Smooth muscle cell (in vitro differentiated cells): ENCODE measurements at regions not wholly inside any gene's neighbourhood (a gene's known extent, or its start where the extent isn't known, plus 50 kb on each side); places are given as distances from the start of the nearest gene placed in this dataset.
"Not testable (repeated sequence)": the region's sequence is repeated elsewhere in the genome, so short reads cannot be mapped to it uniquely, and the experiment has no call there.

Experiments
- DNase-seq: peaks from one replicate; lab custom pipeline; 2025; ENCODE audit not compliant: unreplicated experiment; lab: John Stamatoyannopoulos, UW
- H2AFZ ChIP-seq: fragments of 200-600 bp; sonication (generic); 2 replicates; pipeline ENCODE4 v1.6.0; 2016; ENCODE audit warnings: antibody characterized with exemption, low read depth, mild to moderate bottlenecking
- H3F3A ChIP-seq: fragments of 200-600 bp; sonication (generic); 2 replicates; pipeline ENCODE4 v1.6.0; 2017; ENCODE audit warnings: antibody characterized with exemption, low read depth
- H3K27ac ChIP-seq: fragments of 200-600 bp; sonication (generic); 2 replicates; pipeline ENCODE4 v1.5.1; 2016; ENCODE audit warnings: low read depth, mild to moderate bottlenecking
- H3K27me3 ChIP-seq: fragments of 200-600 bp; sonication (generic); 2 replicates; pipeline ENCODE4 v1.6.1; 2016; ENCODE audit warnings: low read depth, mild to moderate bottlenecking
- H3K36me3 ChIP-seq: fragments of 200-600 bp; sonication (generic); 2 replicates; pipeline ENCODE4 v1.5.1; 2016; ENCODE audit warnings: low read depth
- H3K4me1 ChIP-seq: fragments of 200-600 bp; sonication (generic); 2 replicates; pipeline ENCODE4 v1.5.1; 2016; ENCODE audit warnings: low read depth
- H3K4me2 ChIP-seq: fragments of 200-600 bp; sonication (generic); 2 replicates; pipeline ENCODE4 v1.6.0; 2016; ENCODE audit warnings: mild to moderate bottlenecking
- H3K4me3 ChIP-seq: fragments of 200-600 bp; sonication (generic); 2 replicates; pipeline ENCODE4 v1.5.1; 2016; ENCODE audit warnings: mild to moderate bottlenecking
- H3K79me2 ChIP-seq: fragments of 200-600 bp; sonication (generic); 2 replicates; pipeline ENCODE4 v1.6.0; 2016; ENCODE audit warnings: low read depth, mild to moderate bottlenecking
- H3K9ac ChIP-seq: fragments of 200-600 bp; sonication (generic); 2 replicates; pipeline ENCODE4 v1.6.0; 2016; ENCODE audit warnings: low read depth
- H3K9me3 ChIP-seq: fragments of 200-600 bp; sonication (generic); replicated peaks from 2 replicates; pipeline ENCODE4 v1.5.1; 2016; ENCODE audit warnings: low read depth
- H4K20me1 ChIP-seq: fragments of 200-600 bp; sonication (generic); 2 replicates; pipeline ENCODE4 v1.6.0; 2016; ENCODE audit warnings: low read depth
- CTCF ChIP-seq: fragments of 200-600 bp; sonication (generic); IDR thresholded peaks from 2 replicates; pipeline ENCODE4 v1.5.1; 2017; ENCODE audit warnings: borderline replicate concordance, mild to moderate bottlenecking, antibody characterized with exemption; ENCODE audit not compliant: insufficient read depth, poor library complexity, severe bottlenecking
- WGBS: methylation state at CpG from one replicate; pipeline ENCODE4 v1.1.7; 2016; ENCODE audit warnings: low lambda C conversion rate; 5-methylcytosine and 5-hydroxymethylcytosine counted together

GRCh38 chr7:3140834-3141233, 97.2 kb upstream of the CARD11 start:
- WGBS = 69% methylated on average over 6 of the region's 6 CpGs
- Histone ChIP-seq H3K27ac (no peak overlapping the region), H3K79me2 (no peaks in the 10 kb centered on the region), H3K36me3 (no peaks in the 10 kb centered on the region), H3K4me1 (no peaks in the 10 kb centered on the region), H2AFZ (no peak overlapping the region), H3K27me3 (no peaks in the 10 kb centered on the region), H3K4me3 (no peak overlapping the region), H3K9me3 (no peaks in the 10 kb centered on the region), H3K9ac (no peak overlapping the region), H3F3A (no peaks in the 10 kb centered on the region), H3K4me2 (no peak overlapping the region), H4K20me1 (no peaks in the 10 kb centered on the region)
- TF ChIP-seq CTCF = no peak
- DNase-seq = no peak

GRCh38 chr7:3141326-3141725, 97.7 kb upstream of the CARD11 start:
- H3K9ac ChIP-seq = no peak overlapping the region
- no peaks in the 10 kb centered on the region for H3K9me3 ChIP-seq
- H3K27me3 ChIP-seq = no peaks in the 10 kb centered on the region
- H3K4me1 ChIP-seq = no peaks in the 10 kb centered on the region
- H4K20me1 ChIP-seq = no peaks in the 10 kb centered on the region
- no peak for DNase-seq
- H2AFZ ChIP-seq = no peak overlapping the region
- TF ChIP-seq CTCF = no peak
- H3K27ac ChIP-seq = no peak overlapping the region
- H3F3A ChIP-seq = no peaks in the 10 kb centered on the region
- no peak overlapping the region for H3K4me2 ChIP-seq
- WGBS = 94% methylated on average over 7 of the region's 7 CpGs
- no peaks in the 10 kb centered on the region for H3K79me2 ChIP-seq
- no peaks in the 10 kb centered on the region for H3K36me3 ChIP-seq
- H3K4me3 ChIP-seq = no peak overlapping the region

GRCh38 chr7:3143869-3144775, 100.5 kb upstream of the CARD11 start:
- H2AFZ ChIP-seq = no peak overlapping the region
- no peaks in the 10 kb centered on the region for H3K4me1 ChIP-seq
- no peak overlapping the region for H3K4me3 ChIP-seq
- no peak overlapping the region for H3K4me2 ChIP-seq
- TF ChIP-seq CTCF = no peak
- H3F3A ChIP-seq = no peaks in the 10 kb centered on the region
- no peaks in the 10 kb centered on the region for H3K27me3 ChIP-seq
- no peaks in the 10 kb centered on the region for H3K36me3 ChIP-seq
- no peak for DNase-seq
- WGBS = 77% methylated on average over 7 of the region's 7 CpGs
- no peaks in the 10 kb centered on the region for H3K9me3 ChIP-seq
- no peaks in the 10 kb centered on the region for H4K20me1 ChIP-seq
- no peaks in the 10 kb centered on the region for H3K79me2 ChIP-seq
- H3K27ac ChIP-seq = no peak overlapping the region
- H3K9ac ChIP-seq = no peak overlapping the region

- H3K9ac ChIP-seq, H3K4me1 ChIP-seq, H4K20me1 ChIP-seq, H3F3A ChIP-seq, H3K27me3 ChIP-seq, H3K79me2 ChIP-seq, H2AFZ ChIP-seq, H3K4me2 ChIP-seq, H3K27ac ChIP-seq, H3K9me3 ChIP-seq, H3K36me3 ChIP-seq, DNase-seq, H3K4me3 ChIP-seq: not testable (repeated sequence)
- 88% methylated on average over 6 of the region's 6 CpGs for WGBS
Measured at GRCh38 chr7:3144776-3145125, 101.1 kb upstream of the CARD11 start.
